Naive thymus-derived CD4-positive, alpha-beta T cell (primary cell): ENCODE measurements at regions not wholly inside any gene's neighbourhood (a gene's known extent, or its start where the extent isn't known, plus 50 kb on each side); places are given as distances from the start of the nearest gene placed in this dataset.

ENCODE experiments used
- ATAC-seq: fragments of 150-1000 bp; cut with Tn5 transposase; 2 replicates; pipeline ENCODE4 v1.10.0; 2021; ENCODE audit warnings: mild to moderate bottlenecking, moderate library complexity
- CTCF ChIA-PET: fragments of 350-600 bp; sonication (Branson Sonifier 250); formaldehyde crosslinking; loops from one replicate; lab custom pipeline; 2021; ENCODE audit warnings: antibody characterized with exemption; lab: Charles Lee
- POLR2A ChIA-PET: fragments of 350-600 bp; sonication (Branson Sonifier 250); formaldehyde crosslinking; loops from one replicate; lab custom pipeline; 2021; ENCODE audit warnings: antibody characterized with exemption, inconsistent platforms; lab: Charles Lee
- DNase-seq, 9 donors: peaks; one replicate each; pipeline versions ENCODE4 v3.0.0 to v3.0.0-alpha.2; 2020 to 2022; ENCODE audit warnings: mixed read lengths in 1 of 9
- H3K27ac ChIP-seq: one replicate; pipeline ENCODE4 v1.7.0; 2013; ENCODE audit warnings: mild to moderate bottlenecking, low read depth, low read length, moderate library complexity
- H3K27me3 ChIP-seq, 2 donors: one replicate each; pipeline ENCODE4 v1.7.0; 2013; ENCODE audit warnings: low read length in 2 of 2, mild to moderate bottlenecking in 2 of 2, moderate library complexity in 2 of 2; ENCODE audit not compliant: control insufficient read depth in 2 of 2, insufficient read depth in 2 of 2
- H3K36me3 ChIP-seq, 3 experiments: 1 replicate in 2 of 3; 2 replicates in 1 of 3; pipeline ENCODE4 v1.7.0; 2013; ENCODE audit warnings: low read length in 3 of 3, mild to moderate bottlenecking in 3 of 3, moderate library complexity in 1 of 3; ENCODE audit not compliant: insufficient read depth in 3 of 3, control insufficient read depth in 2 of 3
- H3K4me1 ChIP-seq, 2 donors: one replicate each; pipeline ENCODE4 v1.7.0; 2013; ENCODE audit warnings: low read length in 2 of 2, mild to moderate bottlenecking in 2 of 2, moderate library complexity in 1 of 2; ENCODE audit not compliant: control insufficient read depth in 2 of 2, insufficient read depth in 2 of 2
- H3K4me3 ChIP-seq: 2 replicates; pipeline ENCODE4 v1.7.0; 2013; ENCODE audit warnings: mild to moderate bottlenecking, low read length
- H3K9me3 ChIP-seq, 3 experiments: 1 replicate in 2 of 3; 2 replicates in 1 of 3; pipeline ENCODE4 v1.7.0; 2013; ENCODE audit warnings: low read length in 3 of 3; ENCODE audit not compliant: control insufficient read depth in 2 of 3
- H3K27ac Mint-ChIP-seq, 9 donors: one replicate each; pipeline ENCODE4 v1.8.0; 2020 to 2022; ENCODE audit warnings: mixed read lengths in 9 of 9, mild to moderate bottlenecking in 8 of 9, moderate library complexity in 5 of 9, inconsistent platforms in 2 of 9
- H3K27me3 Mint-ChIP-seq, 5 donors: one replicate each; pipeline ENCODE4 v1.8.0; 2021 to 2022; ENCODE audit warnings: mixed read lengths in 5 of 5, mild to moderate bottlenecking in 1 of 5
- H3K36me3 Mint-ChIP-seq, 5 donors: one replicate each; pipeline ENCODE4 v1.8.0; 2020 to 2022; ENCODE audit warnings: mixed read lengths in 5 of 5, mild to moderate bottlenecking in 3 of 5, inconsistent platforms in 1 of 5
- H3K4me1 Mint-ChIP-seq, 7 donors: one replicate each; pipeline ENCODE4 v1.8.0; 2020 to 2022; ENCODE audit warnings: mixed read lengths in 7 of 7, mild to moderate bottlenecking in 3 of 7, inconsistent platforms in 1 of 7
- H3K4me3 Mint-ChIP-seq, 10 donors: one replicate each; pipeline ENCODE4 v1.8.0; 2020 to 2022; ENCODE audit warnings: mild to moderate bottlenecking in 10 of 10, mixed read lengths in 10 of 10, moderate library complexity in 6 of 10, inconsistent platforms in 2 of 10
- H3K9me3 Mint-ChIP-seq, 11 donors: one replicate each; pipeline ENCODE4 v1.8.0; 2020 to 2022; ENCODE audit warnings: mixed read lengths in 11 of 11, mild to moderate bottlenecking in 4 of 11, inconsistent platforms in 1 of 11, moderate library complexity in 1 of 11
- intact Hi-C, 2 donors: fragments of 100-400 bp; cut with micrococcal nuclease; formaldehyde crosslinking; loops; one replicate each; pipeline ENCODE4 v1.15.1; 2023

DNA sequence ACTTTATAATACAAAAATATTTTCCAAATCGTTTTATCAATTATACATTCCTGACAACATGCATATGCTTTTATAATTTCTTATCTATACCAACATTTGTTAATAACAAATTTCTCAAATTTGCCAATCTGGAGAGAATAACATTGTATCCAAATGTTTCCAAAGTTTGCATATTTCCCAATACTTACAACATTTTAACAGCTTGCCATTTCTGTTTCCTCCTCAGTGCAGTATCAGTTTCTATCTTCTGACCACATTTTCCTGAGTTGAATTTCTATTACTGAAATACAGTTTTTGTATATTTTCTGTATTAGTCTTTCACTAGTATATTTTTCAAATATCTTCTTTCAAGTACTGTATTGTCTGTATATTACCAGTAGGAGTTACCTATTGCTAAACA lies 1594.3 kb downstream of the PLA2G4A start:
- Mint-ChIP-seq H3K4me1 (peaks cover 0 to 1% (median 0%) of the 10 kb centered on the region in 7 donors), H3K27ac (no peak overlapping the region), H3K9me3 (peaks cover 0 to 6% (median 0%) of the 10 kb centered on the region in 11 donors), H3K36me3 (no peaks in the 10 kb centered on the region), H3K4me3 (no peak overlapping the region), H3K27me3 (no peaks in the 10 kb centered on the region)
- H3K9me3 ChIP-seq: no peaks in the 10 kb centered on the region
- intact Hi-C loops: no loop called here
- DNase-seq (no peak), ATAC-seq (no peak)
- POLR2A ChIA-PET: no interaction called here
- CTCF ChIA-PET: no interaction called here
- H3K27ac ChIP-seq: no peak overlapping the region
- no peaks in the 10 kb centered on the region for H3K36me3 ChIP-seq
- no peaks in the 10 kb centered on the region for H3K27me3 ChIP-seq
- no peak overlapping the region for H3K4me3 ChIP-seq
- H3K4me1 ChIP-seq: no peaks in the 10 kb centered on the region

DNA sequence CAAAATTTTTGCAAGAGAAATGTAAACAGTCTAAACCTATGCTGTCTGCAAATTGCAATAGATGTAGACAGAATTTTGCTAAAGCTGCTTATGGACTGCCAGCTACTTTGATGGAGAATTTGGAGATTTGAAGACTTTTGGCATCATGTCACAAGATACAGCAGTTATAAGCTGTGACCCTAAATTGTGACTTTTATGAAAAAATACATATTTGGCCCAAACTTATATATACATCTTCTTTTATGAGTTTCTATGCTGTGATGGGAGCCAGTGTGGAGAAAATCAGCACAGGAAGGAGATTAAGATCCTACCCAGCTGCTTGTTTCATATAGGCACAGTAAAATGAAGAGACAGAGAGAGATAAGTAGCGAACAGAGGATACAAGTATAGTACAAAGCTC lies 1595.4 kb downstream of the PLA2G4A start:
- no peaks in the 10 kb centered on the region for H3K36me3 Mint-ChIP-seq
- peaks cover 0 to 6% (median 0%) of the 10 kb centered on the region in 11 donors for H3K9me3 Mint-ChIP-seq
- peaks cover 0 to 1% (median 0%) of the 10 kb centered on the region in 7 donors for H3K4me1 Mint-ChIP-seq
- no peak overlapping the region for H3K4me3 ChIP-seq
- H3K9me3 ChIP-seq: no peaks in the 10 kb centered on the region
- no peak overlapping the region for H3K27ac ChIP-seq
- CTCF ChIA-PET: no interaction called here
- H3K27me3 Mint-ChIP-seq: no peaks in the 10 kb centered on the region
- no peak overlapping the region for H3K27ac Mint-ChIP-seq
- no peaks in the 10 kb centered on the region for H3K27me3 ChIP-seq
- no peak overlapping the region for H3K4me3 Mint-ChIP-seq
- no peaks in the 10 kb centered on the region for H3K36me3 ChIP-seq
- ATAC-seq (no peak), DNase-seq (no peak)
- H3K4me1 ChIP-seq: no peaks in the 10 kb centered on the region
- intact Hi-C loops: no loop called here
- POLR2A ChIA-PET: no interaction called here

DNA sequence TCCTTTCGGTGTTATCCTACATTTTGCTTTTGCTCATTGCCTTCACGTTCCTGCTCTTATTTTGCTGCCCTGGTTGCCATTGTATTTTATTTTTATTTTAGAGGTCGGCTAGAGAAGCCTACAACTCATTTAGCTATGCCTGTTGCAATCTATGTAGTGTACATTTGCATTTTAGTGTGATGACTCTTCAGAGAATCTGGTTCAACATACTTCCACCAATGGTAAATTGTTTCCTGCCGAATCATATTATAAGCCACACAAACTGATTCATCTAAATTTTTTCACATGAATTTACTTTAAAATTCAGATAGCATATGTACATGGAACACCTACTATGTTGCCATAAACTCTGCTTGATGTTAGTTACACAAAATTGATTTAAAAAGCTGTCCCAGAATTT lies 1596.9 kb downstream of the PLA2G4A start:
- H3K9me3 ChIP-seq: no peaks in the 10 kb centered on the region
- no peaks in the 10 kb centered on the region for H3K4me1 ChIP-seq
- H3K27me3 ChIP-seq: no peaks in the 10 kb centered on the region
- POLR2A ChIA-PET: no interaction called here
- no peaks in the 10 kb centered on the region for H3K36me3 ChIP-seq
- no peak overlapping the region for H3K4me3 ChIP-seq
- Mint-ChIP-seq H3K27me3 (no peaks in the 10 kb centered on the region), H3K36me3 (no peaks in the 10 kb centered on the region), H3K4me1 (no peaks in the 10 kb centered on the region), H3K4me3 (no peak overlapping the region), H3K9me3 (peaks cover 0 to 6% (median 0%) of the 10 kb centered on the region in 11 donors), H3K27ac (no peak overlapping the region)
- no peak for DNase-seq
- CTCF ChIA-PET: no interaction called here
- H3K27ac ChIP-seq: no peak overlapping the region
- ATAC-seq: no peak
- intact Hi-C loops: no loop called here

DNA sequence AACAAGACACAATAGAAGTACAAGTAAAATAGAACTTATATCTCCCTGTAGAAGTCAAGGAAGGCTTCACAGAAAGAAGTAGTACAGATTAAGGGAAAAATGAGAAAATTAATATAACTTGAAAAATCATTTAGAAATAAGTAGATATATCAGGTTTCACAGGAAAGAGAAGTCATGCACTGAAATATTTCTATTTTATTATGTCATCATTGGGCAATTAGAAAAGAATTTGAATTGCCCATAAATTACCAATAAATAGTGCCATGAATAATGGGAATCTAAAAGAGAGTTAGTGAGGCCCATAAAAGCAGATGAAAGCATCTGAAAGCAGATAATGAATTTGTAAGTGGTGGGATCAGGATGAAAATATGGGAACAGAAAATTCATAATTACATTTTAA lies 1597.8 kb downstream of the PLA2G4A start:
- intact Hi-C loops: no loop called here
- Histone ChIP-seq H3K27me3 (no peaks in the 10 kb centered on the region), H3K4me1 (no peaks in the 10 kb centered on the region), H3K9me3 (no peaks in the 10 kb centered on the region), H3K4me3 (no peak overlapping the region), H3K27ac (no peak overlapping the region), H3K36me3 (no peaks in the 10 kb centered on the region)
- Mint-ChIP-seq H3K4me1 (no peaks in the 10 kb centered on the region), H3K9me3 (peaks cover 0 to 6% (median 0%) of the 10 kb centered on the region in 11 donors), H3K27me3 (no peaks in the 10 kb centered on the region), H3K4me3 (no peak overlapping the region), H3K36me3 (no peaks in the 10 kb centered on the region), H3K27ac (no peak overlapping the region)
- ChIA-PET CTCF (no interaction called here), POLR2A (no interaction called here)
- no peak for ATAC-seq
- no peak for DNase-seq

DNA sequence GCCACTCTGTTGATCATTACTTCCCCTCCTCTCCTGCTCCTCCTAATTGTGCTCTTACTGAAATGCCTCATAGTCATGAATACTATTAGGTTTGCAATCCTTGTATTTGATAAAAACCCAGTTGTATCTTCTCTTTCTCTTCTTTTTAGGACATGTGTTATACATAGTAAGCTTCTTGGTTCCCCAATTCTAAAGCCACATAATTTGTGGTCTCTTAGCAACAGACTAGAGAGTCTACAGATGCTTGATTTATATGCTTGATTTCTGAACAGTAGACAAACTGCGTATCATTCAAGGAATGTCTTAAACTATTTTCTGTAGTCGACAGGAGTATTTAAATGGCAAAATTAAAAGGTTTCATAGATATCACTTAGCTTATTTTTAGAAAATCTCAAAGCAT lies 1598.9 kb downstream of the PLA2G4A start:
- no peaks in the 10 kb centered on the region for H3K4me1 Mint-ChIP-seq
- peaks cover 0 to 6% (median 0%) of the 10 kb centered on the region in 11 donors for H3K9me3 Mint-ChIP-seq
- no peak for DNase-seq
- H3K27ac Mint-ChIP-seq: no peak overlapping the region
- H3K36me3 Mint-ChIP-seq: no peaks in the 10 kb centered on the region
- Histone ChIP-seq H3K27me3 (no peaks in the 10 kb centered on the region), H3K4me1 (no peaks in the 10 kb centered on the region), H3K9me3 (no peaks in the 10 kb centered on the region), H3K36me3 (no peaks in the 10 kb centered on the region), H3K4me3 (no peak overlapping the region), H3K27ac (no peak overlapping the region)
- POLR2A ChIA-PET: no interaction called here
- ATAC-seq: no peak
- intact Hi-C loops: no loop called here
- H3K27me3 Mint-ChIP-seq: no peaks in the 10 kb centered on the region
- CTCF ChIA-PET: no interaction called here
- H3K4me3 Mint-ChIP-seq: no peak overlapping the region

DNA sequence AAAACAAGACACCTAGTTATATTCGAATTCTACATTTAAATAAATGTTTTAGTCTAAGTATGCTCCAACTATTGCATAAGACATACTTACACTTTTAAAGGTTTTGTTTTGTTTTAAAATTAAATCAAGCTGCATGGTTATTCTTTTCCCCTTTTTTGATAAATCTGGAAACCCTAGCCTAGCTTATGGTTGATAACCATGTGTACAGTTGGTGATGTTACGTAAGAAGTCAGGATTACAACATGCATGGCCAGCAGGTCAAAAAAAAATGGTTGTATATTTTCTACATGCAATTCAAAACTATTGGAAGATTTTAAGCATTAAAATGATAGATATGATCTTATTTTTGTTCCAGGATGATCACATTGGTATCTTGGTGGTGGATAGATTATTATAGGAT lies 1600.6 kb downstream of the PLA2G4A start:
- Histone ChIP-seq H3K4me3 (no peak overlapping the region), H3K27me3 (no peaks in the 10 kb centered on the region), H3K27ac (no peak overlapping the region), H3K36me3 (no peaks in the 10 kb centered on the region), H3K4me1 (no peaks in the 10 kb centered on the region), H3K9me3 (no peaks in the 10 kb centered on the region)
- CTCF ChIA-PET: no interaction called here
- Mint-ChIP-seq H3K36me3 (no peaks in the 10 kb centered on the region), H3K4me1 (no peaks in the 10 kb centered on the region), H3K27me3 (no peaks in the 10 kb centered on the region), H3K27ac (no peak overlapping the region), H3K4me3 (no peak overlapping the region), H3K9me3 (peaks cover 0 to 6% (median 0%) of the 10 kb centered on the region in 11 donors)
- DNase-seq (no peak), ATAC-seq (no peak)
- POLR2A ChIA-PET: no interaction called here
- intact Hi-C loops: no loop called here

DNA sequence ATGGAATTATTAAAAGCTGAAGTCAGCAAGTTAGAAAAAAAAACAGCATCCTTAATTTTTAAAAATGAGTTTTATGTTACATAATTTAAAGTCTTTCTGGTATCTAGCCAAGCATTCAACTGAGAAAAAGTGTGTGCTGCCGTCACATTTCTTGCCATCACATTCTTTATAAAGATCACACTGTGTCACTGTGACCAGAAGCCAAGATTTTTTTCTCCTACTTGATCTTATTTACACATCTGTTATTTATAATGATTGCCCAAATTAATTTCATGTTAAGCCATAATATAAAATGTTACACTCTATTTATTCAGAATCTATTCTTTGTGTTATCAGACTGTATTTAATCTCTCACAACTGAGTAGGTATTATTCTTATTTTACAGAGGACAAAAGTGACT lies 1603.7 kb downstream of the PLA2G4A start:
- Mint-ChIP-seq H3K4me1 (no peaks in the 10 kb centered on the region), H3K4me3 (no peak overlapping the region), H3K27ac (no peak overlapping the region), H3K9me3 (peaks cover 0 to 6% (median 0%) of the 10 kb centered on the region in 11 donors), H3K36me3 (no peaks in the 10 kb centered on the region), H3K27me3 (no peaks in the 10 kb centered on the region)
- DNase-seq: no peak
- no peak overlapping the region for H3K27ac ChIP-seq
- CTCF ChIA-PET: no interaction called here
- H3K36me3 ChIP-seq: no peaks in the 10 kb centered on the region
- no peak for ATAC-seq
- POLR2A ChIA-PET: no interaction called here
- intact Hi-C loops: no loop called here
- no peaks in the 10 kb centered on the region for H3K27me3 ChIP-seq
- H3K4me3 ChIP-seq: no peak overlapping the region
- no peaks in the 10 kb centered on the region for H3K9me3 ChIP-seq
- no peaks in the 10 kb centered on the region for H3K4me1 ChIP-seq
